ENCODE measurements at regions not wholly inside any gene's neighbourhood (a gene's known extent, or its start where the extent isn't known, plus 50 kb on each side); places are given as distances from the start of the nearest gene placed in this dataset.

DNA sequence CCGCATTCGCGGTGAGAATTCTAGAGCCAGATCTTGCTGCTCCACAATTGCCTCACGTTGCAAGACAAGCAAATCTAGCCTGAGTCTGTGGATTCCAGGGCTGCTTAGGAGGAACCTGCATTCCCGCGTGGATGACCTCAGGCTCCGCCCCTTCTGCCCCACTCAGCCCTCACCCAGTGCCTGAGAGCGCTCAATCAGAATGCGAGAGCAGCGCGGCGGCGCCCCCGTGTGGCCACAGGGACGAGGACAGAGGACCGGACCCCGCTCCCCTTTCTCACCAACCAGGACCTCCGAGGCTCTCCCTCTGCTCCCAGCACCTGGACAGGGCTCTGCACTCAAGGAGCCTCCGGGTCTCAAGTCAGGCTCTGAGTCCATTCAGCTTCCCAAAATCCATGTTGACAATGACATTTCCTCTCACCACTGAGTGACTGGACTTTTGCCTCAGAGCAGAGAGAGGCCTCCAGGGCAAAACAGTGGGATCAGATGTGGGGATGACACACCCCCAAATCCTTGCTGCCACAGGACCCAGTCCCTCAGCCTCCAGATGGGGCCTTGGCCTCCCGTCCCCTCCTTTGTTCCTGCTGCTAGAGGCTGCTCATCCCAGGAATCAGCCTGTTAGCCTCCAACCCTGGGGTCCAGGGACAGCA is 52.0 kb downstream of the RPP21 start:
- DNase-seq = peak; percentile 72

DNA sequence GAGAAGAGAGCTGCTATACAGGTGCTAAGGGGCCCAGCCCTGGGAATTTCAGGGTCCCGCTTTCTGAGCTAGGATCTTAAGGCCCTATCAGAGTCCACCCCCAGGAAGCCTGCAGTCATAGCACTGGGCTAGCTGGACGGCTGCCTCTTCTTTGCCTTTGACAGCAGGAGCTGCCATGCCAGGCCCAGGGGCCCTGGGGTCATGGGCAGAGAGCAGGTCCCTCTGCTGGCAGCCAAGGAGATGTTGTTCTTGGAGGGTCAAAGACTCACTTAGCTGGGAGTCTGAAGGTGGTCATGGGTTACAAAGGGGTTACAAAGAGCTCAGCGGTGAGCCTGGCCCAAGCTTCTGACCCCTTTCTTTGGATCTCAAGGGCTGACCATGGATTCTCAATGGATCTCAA is 52.7 kb downstream of the RPP21 start:
- DNase-seq = no peak

DNA sequence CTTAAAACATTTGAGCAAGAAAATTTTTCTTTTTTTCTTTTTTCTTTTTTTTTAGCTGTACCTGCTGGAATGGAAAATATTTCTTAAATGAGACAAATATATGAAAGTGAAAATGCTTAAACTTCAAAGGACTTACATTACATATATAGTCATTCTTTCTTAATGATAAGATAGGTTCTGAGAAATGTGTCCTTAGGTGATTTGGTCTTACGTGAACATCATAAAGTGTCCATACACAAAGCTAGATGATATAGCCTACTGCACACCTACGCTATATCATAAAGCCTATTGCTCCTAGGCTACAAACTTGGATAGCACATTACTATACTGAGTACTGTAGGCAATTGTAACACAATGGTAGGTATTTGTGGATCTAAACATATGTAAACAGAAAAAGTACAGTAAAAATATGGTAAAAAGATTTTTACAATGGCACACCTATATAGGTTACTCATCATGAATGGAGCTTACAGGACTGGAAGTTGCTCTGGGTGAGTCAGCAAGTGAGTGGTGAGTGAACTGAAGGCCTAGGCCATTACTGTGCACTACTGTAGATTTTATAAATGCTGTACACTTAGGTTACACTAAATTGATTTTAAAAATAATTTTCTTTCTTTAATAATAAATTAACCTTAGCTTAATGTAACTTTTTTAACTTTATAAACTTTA is 54.6 kb downstream of the RPP21 start:
- no peak for DNase-seq

DNA sequence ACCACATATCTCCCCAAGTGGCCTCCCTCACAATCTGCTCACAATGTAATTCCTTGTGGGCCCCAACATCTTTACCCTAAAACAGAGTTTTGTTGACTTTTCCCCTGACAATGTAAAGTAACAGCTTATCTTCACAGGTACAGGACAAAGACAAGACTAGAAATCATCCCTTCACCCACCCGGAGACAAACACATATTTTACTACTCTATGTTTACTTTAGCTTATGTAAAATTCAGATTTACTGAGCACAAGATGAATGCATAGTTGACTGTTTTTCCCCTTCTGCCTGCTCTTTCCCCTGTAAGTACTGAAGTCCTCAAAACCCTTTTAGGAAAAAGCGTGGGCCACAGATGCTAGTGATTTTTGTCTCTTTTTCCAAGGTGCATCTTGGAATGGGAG is 61.0 kb downstream of the RPP21 start:
- DNase-seq = no peak

DNA sequence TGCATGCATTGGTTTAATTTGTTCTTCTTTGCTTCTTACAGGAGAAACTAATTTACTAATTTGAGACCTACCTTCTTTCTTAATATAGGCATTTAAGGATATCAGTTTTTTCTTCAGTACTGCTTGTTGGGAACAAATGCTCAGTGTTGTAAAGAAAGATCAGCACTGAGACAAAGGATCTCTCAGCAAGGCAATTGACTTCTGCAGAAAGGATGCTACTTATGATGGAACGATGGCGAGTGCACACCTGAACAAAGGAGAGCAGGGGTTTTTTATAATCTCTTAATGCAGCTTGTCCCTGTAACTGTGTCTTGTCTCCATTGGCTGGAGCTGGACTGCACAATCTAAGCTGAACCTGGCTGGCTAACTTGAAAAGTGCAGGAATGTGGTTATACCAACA is 64.2 kb downstream of the RPP21 start:
- DNase-seq = no peak

DNA sequence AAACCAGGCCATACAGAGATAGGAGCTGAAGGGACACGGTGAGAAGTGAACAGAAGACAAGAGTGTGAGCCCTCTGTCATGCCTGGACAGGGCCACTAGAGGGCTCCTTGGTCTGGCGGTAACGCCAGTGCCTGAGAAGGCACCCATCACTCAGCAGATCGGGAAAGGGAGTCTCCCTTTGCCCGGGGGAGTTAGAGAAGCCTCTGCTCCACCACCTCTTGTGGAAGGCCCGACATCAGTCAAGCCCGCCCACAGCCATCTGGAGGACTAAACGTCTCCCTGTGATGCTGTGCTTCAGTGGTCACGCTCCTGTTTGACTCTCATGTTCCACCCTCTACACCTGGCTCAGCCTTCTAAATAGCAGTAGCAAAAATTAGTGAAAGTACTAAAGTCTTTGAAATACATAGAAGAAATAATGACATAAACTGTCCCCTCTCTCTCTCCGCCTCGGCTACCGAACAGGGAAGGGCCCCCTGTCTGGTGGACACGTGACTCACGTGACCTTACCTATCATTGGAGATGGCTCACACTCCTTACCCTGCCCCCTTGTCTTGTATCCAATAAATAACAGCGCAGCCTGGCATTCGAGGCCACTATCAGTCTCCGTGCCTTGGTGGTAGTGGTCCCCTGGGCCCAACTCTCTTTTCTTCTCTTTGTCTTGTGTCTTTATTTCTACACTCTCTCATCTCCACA is 66.7 kb downstream of the RPP21 start:
- peak; percentile 33 for DNase-seq

DNA sequence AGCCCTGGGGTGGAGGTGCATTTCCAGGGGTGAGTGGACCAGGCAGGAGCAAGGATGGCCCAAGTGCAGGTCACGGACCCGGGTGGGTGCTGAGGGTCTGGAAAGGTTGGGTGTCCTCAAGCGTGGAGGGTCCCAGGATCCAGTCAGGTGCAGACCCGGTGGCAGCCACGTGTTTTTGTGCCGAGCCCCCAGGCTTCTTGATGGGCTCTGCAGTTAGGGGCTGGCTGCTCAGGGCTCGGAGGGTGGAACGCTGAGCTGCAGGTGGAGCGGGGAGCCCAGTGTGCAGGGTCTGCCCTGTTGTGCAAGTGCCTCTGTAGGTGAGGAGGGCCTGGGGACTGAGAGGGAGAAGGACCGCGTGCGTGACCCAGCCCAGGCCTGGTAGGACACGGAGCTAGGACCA is 70.9 kb upstream of the HLA-E start:
- no peak for DNase-seq

DNA sequence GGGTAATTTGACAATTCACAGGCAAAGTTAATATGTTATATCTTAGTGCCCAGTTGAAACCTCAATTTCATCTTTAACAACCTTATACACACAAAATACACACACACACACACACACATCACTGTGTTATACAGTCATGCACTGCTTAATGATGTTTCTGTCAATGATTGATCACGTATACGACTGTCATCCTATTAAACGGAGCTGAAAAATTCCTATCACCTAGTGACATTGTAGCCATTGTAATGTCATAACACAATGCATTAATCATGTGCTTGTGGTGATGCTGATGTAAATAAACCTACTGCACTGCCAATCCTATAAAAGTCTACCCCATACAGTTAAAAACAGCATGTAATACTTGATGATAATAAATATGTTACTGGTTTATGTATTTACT is 64.8 kb upstream of the HLA-E start:
- DNase-seq = no peak
